Brain microvascular endothelial cell (primary cell): ENCODE measurements at regions not wholly inside any gene's neighbourhood (a gene's known extent, or its start where the extent isn't known, plus 50 kb on each side); places are given as distances from the start of the nearest gene placed in this dataset.

Experiments used
- DNase-seq: peaks from one replicate; pipeline ENCODE4 v3.0.0-alpha.2; 2020
- H3K27ac ChIP-seq: fragments of 250-450 bp; sonication (Bioruptor Pico); 2 replicates; pipeline ENCODE4 v1.5.1; 2020; ENCODE audit warnings: mild to moderate bottlenecking, moderate library complexity
- H3K27me3 ChIP-seq: fragments of 250-450 bp; sonication (Bioruptor Pico); replicated peaks from 2 replicates; pipeline ENCODE4 v1.5.1; 2020; ENCODE audit warnings: mild to moderate bottlenecking
- H3K36me3 ChIP-seq: fragments of 250-450 bp; sonication (Bioruptor Pico); replicated peaks from 2 replicates; pipeline ENCODE4 v1.5.1; 2020; ENCODE audit warnings: mild to moderate bottlenecking
- H3K4me3 ChIP-seq: 2 replicates; pipeline ENCODE4 v1.5.1; 2011; ENCODE audit warnings: low read depth, mild to moderate bottlenecking, control low read depth, low read length, moderate library complexity
- CTCF ChIP-seq: IDR thresholded peaks from 2 replicates; pipeline ENCODE4 v1.5.1; 2011; ENCODE audit warnings: low read depth, mild to moderate bottlenecking, moderate library complexity, low read length, control low read depth, inconsistent platforms; ENCODE audit errors: missing control alignments
- in situ Hi-C: cut with HindIII; loops from 2 replicates; pipeline ENCODE4 v1.10.0; 2017; ENCODE audit warnings: low sequenced_read_pairs, low pct_ligation_motif_present

- Histone ChIP-seq H3K27ac (no peak overlapping the region), H3K4me3 (no peak overlapping the region), H3K27me3 (no peaks in the 10 kb centered on the region), H3K36me3 (no peaks in the 10 kb centered on the region)
- no peak for TF ChIP-seq CTCF
- in situ Hi-C loops = no loop called here
- DNase-seq = no peak
Measured at GRCh38 chr22:47927648-47928210, 1165.3 kb downstream of the TBC1D22A start.

DNA sequence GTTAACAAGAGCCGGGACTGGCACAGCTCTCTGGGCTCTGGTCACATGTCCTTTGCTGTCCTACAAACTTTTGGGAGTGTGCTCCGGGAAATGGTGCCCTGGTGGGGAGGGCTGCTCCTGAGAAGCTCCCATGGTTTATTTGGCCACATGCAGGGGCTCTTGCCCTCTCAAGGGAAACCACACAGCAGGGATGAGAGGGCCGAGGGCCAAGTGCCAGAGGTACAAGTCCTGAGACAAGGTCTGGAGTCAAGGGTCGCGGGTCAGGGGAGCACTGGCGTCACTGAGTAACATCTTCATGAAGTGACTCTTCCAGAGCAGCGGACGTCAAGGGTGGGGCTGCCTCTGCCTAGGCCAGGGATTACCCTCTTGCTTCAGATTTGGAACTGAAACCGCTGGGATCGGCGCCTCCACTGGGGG, 1160.6 kb downstream of the TBC1D22A start:
- TF ChIP-seq CTCF = no peak
- H3K36me3 ChIP-seq = no peaks in the 10 kb centered on the region
- no peaks in the 10 kb centered on the region for H3K27me3 ChIP-seq
- DNase-seq = no peak
- no peak overlapping the region for H3K27ac ChIP-seq
- H3K4me3 ChIP-seq = no peak overlapping the region
- in situ Hi-C loops = no loop called here

DNA sequence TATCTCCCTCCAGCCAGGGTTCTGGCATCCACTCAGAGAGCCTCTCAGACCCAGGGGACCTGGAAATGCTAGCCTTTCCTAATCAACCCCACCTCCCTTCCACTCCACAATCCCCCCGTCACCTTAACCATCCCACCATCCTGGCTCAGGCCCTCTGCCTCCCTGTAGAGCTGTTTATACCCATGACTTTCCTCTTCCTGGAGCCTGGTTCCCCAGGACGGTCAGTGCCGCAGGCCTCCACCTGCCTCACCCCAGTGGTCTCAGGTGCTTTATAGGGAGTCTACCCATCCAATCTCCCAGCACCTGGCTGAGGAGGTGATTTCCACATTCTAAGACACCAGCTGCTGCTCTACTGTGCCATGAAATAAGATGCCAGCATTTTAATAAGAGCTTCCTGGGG, 1159.5 kb downstream of the TBC1D22A start:
- in situ Hi-C loops = no loop called here
- Histone ChIP-seq H3K4me3 (no peak overlapping the region), H3K36me3 (no peaks in the 10 kb centered on the region), H3K27me3 (no peaks in the 10 kb centered on the region), H3K27ac (no peak overlapping the region)
- no peak for TF ChIP-seq CTCF
- no peak for DNase-seq

- Histone ChIP-seq H3K4me3 (no peak overlapping the region), H3K27ac (no peak overlapping the region), H3K27me3 (no peaks in the 10 kb centered on the region), H3K36me3 (no peaks in the 10 kb centered on the region)
- no peak for TF ChIP-seq CTCF
- no peak for DNase-seq
- in situ Hi-C loops = no loop called here
Measured at GRCh38 chr22:47920380-47920959, 1158.0 kb downstream of the TBC1D22A start.

GRCh38 chr22:47919893-47920292, 1157.4 kb downstream of the TBC1D22A start:
- no peaks in the 10 kb centered on the region for H3K36me3 ChIP-seq
- no peak overlapping the region for H3K27ac ChIP-seq
- no peaks in the 10 kb centered on the region for H3K27me3 ChIP-seq
- no peak for DNase-seq
- no peak overlapping the region for H3K4me3 ChIP-seq
- in situ Hi-C loops = no loop called here
- TF ChIP-seq CTCF = no peak

- no peak for TF ChIP-seq CTCF
Measured at GRCh38 chr22:47919001-47919441, 1156.6 kb downstream of the TBC1D22A start.

More at GRCh38 chr22:47919001-47919441, 1156.6 kb downstream of the TBC1D22A start:
- H3K4me3 ChIP-seq = no peak overlapping the region
- no peak overlapping the region for H3K27ac ChIP-seq
- no peaks in the 10 kb centered on the region for H3K27me3 ChIP-seq
- in situ Hi-C loops = no loop called here
- no peaks in the 10 kb centered on the region for H3K36me3 ChIP-seq
- no peak for DNase-seq
